ENCODE measurements at regions not wholly inside any gene's neighbourhood (a gene's known extent, or its start where the extent isn't known, plus 50 kb on each side); places are given as distances from the start of the nearest gene placed in this dataset.

DNA sequence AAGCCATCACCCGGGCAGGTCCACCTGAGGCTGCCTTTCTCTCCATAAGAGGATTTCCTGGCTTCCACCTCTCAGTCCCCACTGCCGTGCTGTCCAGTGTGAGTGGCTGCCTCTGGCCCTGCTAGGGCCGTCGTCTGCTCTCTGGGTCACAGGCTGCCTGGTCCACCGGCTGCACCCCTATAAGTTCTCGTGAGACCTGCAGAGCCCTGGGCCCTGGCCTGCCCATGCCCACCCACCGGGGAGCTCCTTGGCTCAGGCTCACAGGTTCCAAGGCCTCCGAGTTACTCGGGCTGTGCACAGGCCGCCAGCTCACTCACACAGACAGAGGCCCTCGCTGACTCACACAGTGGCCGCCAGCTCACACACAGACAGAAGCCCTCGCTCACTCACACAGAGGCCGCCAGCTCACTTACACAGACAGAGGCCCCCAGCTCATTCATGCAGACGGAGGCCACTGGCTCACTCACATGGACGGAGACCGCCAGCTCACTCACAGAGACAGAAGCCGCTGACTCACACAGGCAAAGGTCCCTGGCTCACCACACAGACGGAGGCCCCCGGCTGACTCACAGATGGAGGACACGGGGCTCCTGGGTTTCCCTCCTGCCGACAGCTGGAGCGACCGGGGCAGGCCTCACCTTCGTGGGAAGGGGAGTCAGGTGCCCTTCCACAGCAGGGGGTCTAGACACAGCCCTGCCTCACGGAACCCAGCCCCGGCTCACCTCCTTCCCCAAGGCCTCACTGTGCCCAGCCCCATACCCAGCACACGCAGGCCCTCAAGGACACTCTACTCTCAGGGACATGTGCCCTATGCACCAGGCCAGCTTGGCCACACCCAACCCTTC lies 334.1 kb upstream of the MYT1L start:
- no peak overlapping the region for H3K4me3 Mint-ChIP-seq

DNA sequence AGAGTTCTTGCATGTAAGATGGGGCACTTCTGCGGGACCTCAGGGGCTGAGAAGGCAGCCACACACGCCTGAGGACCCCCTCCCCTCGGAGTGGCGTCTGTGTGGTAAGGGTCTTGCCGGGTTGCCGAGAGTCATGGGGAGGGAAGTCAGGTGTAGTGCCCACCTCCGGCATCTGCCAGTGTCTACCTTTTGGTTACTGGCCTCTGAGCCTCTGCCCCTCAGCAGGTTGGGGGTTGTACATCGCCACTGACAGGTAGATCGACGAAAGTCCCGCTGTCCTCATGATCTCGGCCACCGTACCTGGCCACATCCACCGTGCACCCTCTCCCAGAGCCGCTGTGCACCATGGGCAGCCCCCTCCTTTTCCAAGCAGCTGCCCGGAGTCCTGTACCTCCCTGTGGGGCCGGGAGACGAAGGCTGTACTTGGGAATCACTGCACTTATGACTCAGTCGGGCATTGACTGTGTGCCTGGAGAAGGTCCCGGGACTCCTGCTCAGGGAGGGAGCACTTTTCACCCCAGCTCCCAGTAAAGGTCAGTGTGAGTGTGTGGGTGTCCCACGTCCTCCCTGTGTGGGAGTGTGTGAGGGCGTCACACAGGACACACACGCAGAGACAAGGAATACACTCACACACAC lies 332.4 kb upstream of the MYT1L start:
- no peak overlapping the region for H3K27ac Mint-ChIP-seq
- H3K27me3 Mint-ChIP-seq, result peaks cover 15% of the 10 kb centered on the region
- H3K36me3 Mint-ChIP-seq, result no peaks in the 10 kb centered on the region
- no peak overlapping the region for H3K4me3 Mint-ChIP-seq
- TF ChIP-seq, protein P1, sequence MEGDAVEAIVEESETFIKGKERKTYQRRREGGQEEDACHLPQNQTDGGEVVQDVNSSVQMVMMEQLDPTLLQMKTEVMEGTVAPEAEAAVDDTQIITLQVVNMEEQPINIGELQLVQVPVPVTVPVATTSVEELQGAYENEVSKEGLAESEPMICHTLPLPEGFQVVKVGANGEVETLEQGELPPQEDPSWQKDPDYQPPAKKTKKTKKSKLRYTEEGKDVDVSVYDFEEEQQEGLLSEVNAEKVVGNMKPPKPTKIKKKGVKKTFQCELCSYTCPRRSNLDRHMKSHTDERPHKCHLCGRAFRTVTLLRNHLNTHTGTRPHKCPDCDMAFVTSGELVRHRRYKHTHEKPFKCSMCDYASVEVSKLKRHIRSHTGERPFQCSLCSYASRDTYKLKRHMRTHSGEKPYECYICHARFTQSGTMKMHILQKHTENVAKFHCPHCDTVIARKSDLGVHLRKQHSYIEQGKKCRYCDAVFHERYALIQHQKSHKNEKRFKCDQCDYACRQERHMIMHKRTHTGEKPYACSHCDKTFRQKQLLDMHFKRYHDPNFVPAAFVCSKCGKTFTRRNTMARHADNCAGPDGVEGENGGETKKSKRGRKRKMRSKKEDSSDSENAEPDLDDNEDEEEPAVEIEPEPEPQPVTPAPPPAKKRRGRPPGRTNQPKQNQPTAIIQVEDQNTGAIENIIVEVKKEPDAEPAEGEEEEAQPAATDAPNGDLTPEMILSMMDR (conservative IDR thresholded peaks at IDR 0.05), result no peak
- peaks cover 7% of the 10 kb centered on the region for H3K4me1 Mint-ChIP-seq (ENCODE audit: unreplicated experiment)
- H3K9me3 Mint-ChIP-seq, result no peaks in the 10 kb centered on the region
- no peak for DNase-seq (ENCODE audit: extremely low spot score, unreplicated experiment)

More for the DNA sequence above, 334.1 kb upstream of the MYT1L start:
- Mint-ChIP-seq H3K27ac (no peak overlapping the region), H3K27me3 (peaks cover 15% of the 10 kb centered on the region), H3K9me3 (no peaks in the 10 kb centered on the region), H3K4me1 (ENCODE audit: unreplicated experiment) (peaks cover 7% of the 10 kb centered on the region), H3K36me3 (no peaks in the 10 kb centered on the region)
- TF ChIP-seq, protein P1 (conservative IDR thresholded peaks at IDR 0.05), result no peak
- DNase-seq (ENCODE audit: extremely low spot score, unreplicated experiment), result no peak

DNA sequence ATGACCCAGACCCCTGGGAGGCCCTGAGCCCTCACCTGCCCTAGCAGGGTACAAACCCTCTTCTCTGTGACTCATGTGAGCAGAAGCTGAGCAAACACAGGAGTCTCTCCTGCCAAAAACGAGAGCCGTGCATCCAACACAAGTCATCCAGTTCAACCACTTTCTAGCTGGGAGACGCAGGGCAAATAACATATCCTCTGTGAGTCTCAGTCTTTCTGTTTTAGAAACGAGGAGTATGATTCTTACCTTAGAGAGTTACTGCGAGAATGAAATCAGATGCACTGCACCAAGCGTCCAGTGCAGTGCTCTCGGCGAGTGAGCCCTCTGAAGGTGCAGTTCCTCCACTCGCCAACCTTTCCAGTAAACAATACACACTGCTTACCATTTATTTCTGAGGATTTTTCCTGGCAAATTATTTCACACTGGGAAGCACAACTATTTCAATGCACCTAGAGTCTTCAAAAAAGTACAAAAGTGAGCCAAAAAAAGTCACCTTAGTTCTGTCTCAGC lies 331.8 kb upstream of the MYT1L start:
- Mint-ChIP-seq H3K27me3 (peaks cover 15% of the 10 kb centered on the region), H3K27ac (no peak overlapping the region), H3K9me3 (peaks cover 4% of the 10 kb centered on the region), H3K4me3 (no peak overlapping the region), H3K36me3 (no peaks in the 10 kb centered on the region), H3K4me1 (ENCODE audit: unreplicated experiment) (peaks cover 7% of the 10 kb centered on the region)
- no peak for DNase-seq (ENCODE audit: extremely low spot score, unreplicated experiment)
- TF ChIP-seq, protein P1 (conservative IDR thresholded peaks at IDR 0.05), result no peak

DNA sequence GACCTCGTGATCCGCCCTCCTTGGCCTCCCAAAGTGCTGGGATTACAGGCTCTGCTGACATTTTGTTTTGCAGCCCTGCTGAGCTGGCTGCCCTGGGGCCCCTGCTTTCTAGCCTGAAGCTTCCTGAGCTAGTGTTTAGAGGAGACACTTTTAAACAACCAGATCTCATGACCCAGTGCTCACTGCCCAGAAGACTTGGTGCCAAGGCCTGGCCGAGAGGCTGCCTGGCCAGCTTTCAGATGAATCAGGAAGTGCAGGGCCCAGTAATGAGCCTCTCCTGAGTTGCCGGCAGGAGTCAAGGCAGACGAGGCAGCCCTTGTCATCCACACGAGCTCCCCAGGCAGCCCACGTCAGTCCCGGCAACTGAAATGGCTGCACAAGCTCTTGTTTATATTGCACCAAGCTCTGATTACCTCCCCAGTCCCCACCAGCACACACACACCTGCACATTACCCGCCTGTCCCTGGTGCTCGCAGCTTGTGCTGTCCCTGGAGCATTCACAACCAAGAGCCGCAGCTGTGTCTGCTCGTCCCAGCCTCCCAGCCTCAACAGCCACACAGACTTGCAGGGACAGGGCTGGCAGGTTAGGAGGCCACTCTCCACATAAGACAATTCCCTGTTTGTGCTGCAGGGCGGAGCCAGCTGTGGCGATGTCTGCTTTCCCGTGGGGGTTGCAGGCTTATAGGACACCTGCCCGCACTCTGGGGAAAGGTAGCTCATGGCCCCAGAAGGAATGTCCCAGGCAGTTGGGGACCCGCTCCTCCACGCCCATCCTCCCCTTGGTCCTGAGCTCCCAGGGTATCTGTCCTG lies 331.2 kb upstream of the MYT1L start:
- H3K9me3 Mint-ChIP-seq, result peaks cover 4% of the 10 kb centered on the region
- peaks cover 7% of the 10 kb centered on the region for H3K4me1 Mint-ChIP-seq (ENCODE audit: unreplicated experiment)
- TF ChIP-seq, protein P1 (conservative IDR thresholded peaks at IDR 0.05), result no peak
- H3K27ac Mint-ChIP-seq, result no peak overlapping the region
- no peak for DNase-seq (ENCODE audit: extremely low spot score, unreplicated experiment)
- H3K4me3 Mint-ChIP-seq, result no peak overlapping the region
- H3K27me3 Mint-ChIP-seq, result peaks cover 15% of the 10 kb centered on the region
- no peaks in the 10 kb centered on the region for H3K36me3 Mint-ChIP-seq

DNA sequence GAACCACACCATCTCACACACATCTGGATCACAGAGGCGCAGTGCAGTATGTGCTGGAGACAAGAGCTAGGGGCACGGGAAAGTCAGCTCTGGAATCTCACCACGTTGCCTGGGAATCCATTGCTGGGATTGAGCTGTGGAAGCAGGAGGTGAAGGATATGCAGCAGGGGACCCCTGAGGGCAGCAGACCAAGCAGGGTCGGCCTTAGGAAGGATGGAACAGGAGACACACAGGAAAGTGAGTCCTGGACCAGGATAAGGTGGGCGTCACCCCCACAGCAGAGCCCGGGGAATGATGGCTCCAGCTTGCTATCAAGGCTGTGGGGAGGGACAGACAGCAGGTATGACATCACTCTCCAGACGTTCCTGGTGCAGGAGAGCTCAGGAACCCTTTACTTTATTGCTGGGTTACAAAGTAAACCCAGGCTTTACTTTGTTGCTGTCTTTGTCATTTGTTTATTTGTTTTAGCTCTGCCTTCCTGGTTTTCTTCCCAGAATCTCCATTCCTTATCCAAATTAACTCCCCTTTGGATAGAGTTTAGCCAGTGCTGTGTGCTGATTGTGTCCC lies 329.8 kb upstream of the MYT1L start:
- no peak for DNase-seq (ENCODE audit: extremely low spot score, unreplicated experiment)
- H3K36me3 Mint-ChIP-seq, result no peaks in the 10 kb centered on the region
- H3K4me3 Mint-ChIP-seq, result no peak overlapping the region
- H3K27ac Mint-ChIP-seq, result no peak overlapping the region
- H3K4me1 Mint-ChIP-seq (ENCODE audit: unreplicated experiment), result peaks cover 18% of the 10 kb centered on the region
- peaks cover 4% of the 10 kb centered on the region for H3K9me3 Mint-ChIP-seq
- TF ChIP-seq, protein P1 (conservative IDR thresholded peaks at IDR 0.05), result no peak
- peaks cover 20% of the 10 kb centered on the region for H3K27me3 Mint-ChIP-seq
